ENCODE measurements at regions not wholly inside any gene's neighbourhood (a gene's known extent, or its start where the extent isn't known, plus 50 kb on each side); places are given as distances from the start of the nearest gene placed in this dataset.

GRCh38 chr10:3290550-3290949, 118.0 kb upstream of the PITRM1 start:
- no peak for DNase-seq

- no peak for DNase-seq
Measured at GRCh38 chr10:3287572-3288445, 115.2 kb upstream of the PITRM1 start.

GRCh38 chr10:3282674-3283017, 110.1 kb upstream of the PITRM1 start:
- DNase-seq = no peak

GRCh38 chr10:3281941-3282673, 109.5 kb upstream of the PITRM1 start:
- DNase-seq = no peak

- no peak for DNase-seq
Measured at GRCh38 chr10:3278771-3279170, 106.2 kb upstream of the PITRM1 start.

- no peak for DNase-seq
Measured at GRCh38 chr10:3277566-3277965, 105.0 kb upstream of the PITRM1 start.

GRCh38 chr10:3274414-3274813, 101.8 kb upstream of the PITRM1 start:
- DNase-seq = no peak

- no peak for DNase-seq
Measured at GRCh38 chr10:3273966-3274365, 101.4 kb upstream of the PITRM1 start.

- no peak for DNase-seq
Measured at GRCh38 chr10:3272300-3272699, 99.7 kb upstream of the PITRM1 start.

GRCh38 chr10:3271354-3272115, 99.0 kb upstream of the PITRM1 start:
- no peak for DNase-seq

- no peak for DNase-seq
Measured at GRCh38 chr10:3270577-3271316, 98.2 kb upstream of the PITRM1 start.

- DNase-seq = no peak
Measured at GRCh38 chr10:3268025-3268424, 95.4 kb upstream of the PITRM1 start.

- DNase-seq = no peak
Measured at GRCh38 chr10:3265088-3265487, 92.5 kb upstream of the PITRM1 start.

GRCh38 chr10:3264161-3264761, 91.7 kb upstream of the PITRM1 start:
- no peak for DNase-seq

- no peak for DNase-seq
Measured at GRCh38 chr10:3263747-3264146, 91.2 kb upstream of the PITRM1 start.

GRCh38 chr10:3263082-3263481, 90.5 kb upstream of the PITRM1 start:
- no peak for DNase-seq

GRCh38 chr10:3261921-3262320, 89.3 kb upstream of the PITRM1 start:
- DNase-seq = no peak

- no peak for DNase-seq
Measured at GRCh38 chr10:3260066-3260834, 87.7 kb upstream of the PITRM1 start.

- no peak for DNase-seq
Measured at GRCh38 chr10:3259499-3259898, 86.9 kb upstream of the PITRM1 start.

- no peak for DNase-seq
Measured at GRCh38 chr10:3258394-3258793, 85.8 kb upstream of the PITRM1 start.

GRCh38 chr10:3255616-3256015, 83.0 kb upstream of the PITRM1 start:
- DNase-seq = no peak

GRCh38 chr10:3255075-3255474, 82.5 kb upstream of the PITRM1 start:
- no peak for DNase-seq
